ENCODE measurements at regions not wholly inside any gene's neighbourhood (a gene's known extent, or its start where the extent isn't known, plus 50 kb on each side); places are given as distances from the start of the nearest gene placed in this dataset.

- no peak for DNase-seq (ENCODE audit: low spot score)
- Histone ChIP-seq H2AFZ (ENCODE audit: low read length) (no peak overlapping the region), H3K27ac (ENCODE audit: low read depth, low read length, poor library complexity, severe bottlenecking) (no peak overlapping the region), H3K79me2 (ENCODE audit: insufficient read depth, low read depth, low read length) (no peaks in the 10 kb centered on the region), H3K4me3 (ENCODE audit: low read depth, low read length, poor library complexity, severe bottlenecking) (no peak overlapping the region), H3K4me2 (ENCODE audit: low read length) (no peak overlapping the region), H3K9me2 (ENCODE audit: insufficient read depth, low read length) (no peaks in the 10 kb centered on the region), H4K20me1 (ENCODE audit: insufficient read depth, low read length) (no peaks in the 10 kb centered on the region), H3K9me3 (ENCODE audit: low read length) (no peaks in the 10 kb centered on the region), H3K4me1 (ENCODE audit: insufficient read depth, low read length, poor library complexity, severe bottlenecking) (no peaks in the 10 kb centered on the region), H3K36me3 (ENCODE audit: insufficient read depth, low read length) (no peaks in the 10 kb centered on the region)
- ChIA-PET POLR2A (no interaction called here), CTCF (ENCODE audit: unreplicated experiment) (no interaction called here)
- no TSS peak for BruUV-seq (replicated peaks)
- intact Hi-C loops (cut with micrococcal nuclease; ENCODE audit: unreplicated experiment) = no loop called here
- no peak for TF ChIP-seq EZH2phosphoT487 (IDR thresholded peaks at IDR 0.05; ENCODE audit: borderline replicate concordance, low read depth, low read length)
- no peak for TF ChIP-seq CTCF (conservative IDR thresholded peaks at IDR 0.05; ENCODE audit: low read length)
Measured at GRCh38 chr11:104327861-104328511, 164.0 kb upstream of the PDGFD start.

- H2AFZ ChIP-seq (ENCODE audit: low read length) = no peak overlapping the region
- no peaks in the 10 kb centered on the region for H3K79me2 ChIP-seq (ENCODE audit: insufficient read depth, low read depth, low read length)
- ChIA-PET CTCF (ENCODE audit: unreplicated experiment) (no interaction called here), POLR2A (interaction anchor here (0.5 to 0.6 kb wide), 2 partner anchors 338 to 1163 kb away, joined by 3 to 4 read pairs; no protein-coding TSS in a partner anchor)
- no peaks in the 10 kb centered on the region for H3K4me1 ChIP-seq (ENCODE audit: insufficient read depth, low read length, poor library complexity, severe bottlenecking)
- H3K36me3 ChIP-seq (ENCODE audit: insufficient read depth, low read length) = no peaks in the 10 kb centered on the region
- no peaks in the 10 kb centered on the region for H4K20me1 ChIP-seq (ENCODE audit: insufficient read depth, low read length)
- H3K4me3 ChIP-seq (ENCODE audit: low read depth, low read length, poor library complexity, severe bottlenecking) = no peak overlapping the region
- no peak overlapping the region for H3K27ac ChIP-seq (ENCODE audit: low read depth, low read length, poor library complexity, severe bottlenecking)
- no peaks in the 10 kb centered on the region for H3K9me2 ChIP-seq (ENCODE audit: insufficient read depth, low read length)
- no peaks in the 10 kb centered on the region for H3K9me3 ChIP-seq (ENCODE audit: low read length)
- DNase-seq (ENCODE audit: low spot score) = no peak
- H3K4me2 ChIP-seq (ENCODE audit: low read length) = no peak overlapping the region
- no peak for TF ChIP-seq EZH2phosphoT487 (IDR thresholded peaks at IDR 0.05; ENCODE audit: borderline replicate concordance, low read depth, low read length)
- no peak for TF ChIP-seq CTCF (conservative IDR thresholded peaks at IDR 0.05; ENCODE audit: low read length)
- intact Hi-C loops (cut with micrococcal nuclease; ENCODE audit: unreplicated experiment) = no loop called here
- BruUV-seq (replicated peaks) = no TSS peak
Measured at GRCh38 chr11:104325093-104325492, 161.1 kb upstream of the PDGFD start.

GRCh38 chr11:104324276-104324675 is 160.3 kb upstream of the PDGFD start:
- intact Hi-C loops (cut with micrococcal nuclease; ENCODE audit: unreplicated experiment) = no loop called here
- CTCF ChIA-PET (ENCODE audit: unreplicated experiment) = no interaction called here

More at GRCh38 chr11:104324276-104324675, 160.3 kb upstream of the PDGFD start:
- Histone ChIP-seq H3K4me2 (ENCODE audit: low read length) (no peak overlapping the region), H3K4me1 (ENCODE audit: insufficient read depth, low read length, poor library complexity, severe bottlenecking) (no peaks in the 10 kb centered on the region), H3K79me2 (ENCODE audit: insufficient read depth, low read depth, low read length) (no peaks in the 10 kb centered on the region), H3K9me3 (ENCODE audit: low read length) (no peaks in the 10 kb centered on the region), H3K36me3 (ENCODE audit: insufficient read depth, low read length) (no peaks in the 10 kb centered on the region), H2AFZ (ENCODE audit: low read length) (no peak overlapping the region), H4K20me1 (ENCODE audit: insufficient read depth, low read length) (no peaks in the 10 kb centered on the region), H3K9me2 (ENCODE audit: insufficient read depth, low read length) (no peaks in the 10 kb centered on the region), H3K4me3 (ENCODE audit: low read depth, low read length, poor library complexity, severe bottlenecking) (no peak overlapping the region), H3K27ac (ENCODE audit: low read depth, low read length, poor library complexity, severe bottlenecking) (no peak overlapping the region)
- POLR2A ChIA-PET = interaction anchor here (0.5 to 0.6 kb wide), 2 partner anchors 337 to 1164 kb away, joined by 3 to 4 read pairs; no protein-coding TSS in a partner anchor
- no peak for TF ChIP-seq CTCF (conservative IDR thresholded peaks at IDR 0.05; ENCODE audit: low read length)
- no peak for TF ChIP-seq EZH2phosphoT487 (IDR thresholded peaks at IDR 0.05; ENCODE audit: borderline replicate concordance, low read depth, low read length)
- DNase-seq (ENCODE audit: low spot score) = no peak
- BruUV-seq (replicated peaks) = no TSS peak
